ENCODE measurements at regions not wholly inside any gene's neighbourhood (a gene's known extent, or its start where the extent isn't known, plus 50 kb on each side); places are given as distances from the start of the nearest gene placed in this dataset.

GRCh38 chr5:166767858-166768257 is 1523.6 kb upstream of the WWC1 start:
- TF ChIP-seq POLR2A (IDR thresholded peaks at IDR 0.05), result no peak
- TF ChIP-seq, protein P1, sequence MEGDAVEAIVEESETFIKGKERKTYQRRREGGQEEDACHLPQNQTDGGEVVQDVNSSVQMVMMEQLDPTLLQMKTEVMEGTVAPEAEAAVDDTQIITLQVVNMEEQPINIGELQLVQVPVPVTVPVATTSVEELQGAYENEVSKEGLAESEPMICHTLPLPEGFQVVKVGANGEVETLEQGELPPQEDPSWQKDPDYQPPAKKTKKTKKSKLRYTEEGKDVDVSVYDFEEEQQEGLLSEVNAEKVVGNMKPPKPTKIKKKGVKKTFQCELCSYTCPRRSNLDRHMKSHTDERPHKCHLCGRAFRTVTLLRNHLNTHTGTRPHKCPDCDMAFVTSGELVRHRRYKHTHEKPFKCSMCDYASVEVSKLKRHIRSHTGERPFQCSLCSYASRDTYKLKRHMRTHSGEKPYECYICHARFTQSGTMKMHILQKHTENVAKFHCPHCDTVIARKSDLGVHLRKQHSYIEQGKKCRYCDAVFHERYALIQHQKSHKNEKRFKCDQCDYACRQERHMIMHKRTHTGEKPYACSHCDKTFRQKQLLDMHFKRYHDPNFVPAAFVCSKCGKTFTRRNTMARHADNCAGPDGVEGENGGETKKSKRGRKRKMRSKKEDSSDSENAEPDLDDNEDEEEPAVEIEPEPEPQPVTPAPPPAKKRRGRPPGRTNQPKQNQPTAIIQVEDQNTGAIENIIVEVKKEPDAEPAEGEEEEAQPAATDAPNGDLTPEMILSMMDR (IDR thresholded peaks at IDR 0.05), result no peak
- intact Hi-C loops (cut with DNase I), result no loop called here
- DNase-seq, result no peak

DNA sequence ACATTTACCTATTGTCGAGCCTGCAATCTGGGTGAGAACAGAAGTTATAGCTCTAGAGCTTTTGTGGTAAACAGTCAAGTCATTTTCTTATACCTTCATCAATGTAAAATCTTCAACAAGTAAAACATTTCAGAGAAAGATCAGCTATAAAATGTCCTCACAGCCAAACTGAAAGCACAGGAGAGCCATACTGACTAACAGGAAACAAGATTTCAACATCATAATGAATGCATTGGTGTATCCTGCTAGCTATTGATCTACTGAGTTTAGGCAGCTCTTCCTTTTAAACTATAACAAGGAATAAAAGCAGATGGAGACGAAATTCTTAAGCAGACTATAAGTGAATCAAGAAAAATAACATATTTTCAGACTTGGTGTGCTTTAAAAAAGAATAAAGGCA is 1522.9 kb upstream of the WWC1 start:
- 61 to 69% methylated on average over 2 of the region's 2 CpGs for WGBS, 2 donors
- no peak overlapping the region for H3K27ac ChIP-seq
- intact Hi-C loops (cut with DNase I), result no loop called here
- TF ChIP-seq POLR2A (IDR thresholded peaks at IDR 0.05), result no peak
- TF ChIP-seq, protein P1 (IDR thresholded peaks at IDR 0.05), result no peak
- DNase-seq, result no peak
- no peaks in the 10 kb centered on the region for H3K9me3 ChIP-seq
- no peaks in the 10 kb centered on the region for H3K27me3 ChIP-seq
- no peaks in the 10 kb centered on the region for H3K4me1 ChIP-seq
- no peak overlapping the region for H3K4me3 ChIP-seq (replicated peaks in 1 of 3)
- no peaks in the 10 kb centered on the region for H3K36me3 ChIP-seq

More at GRCh38 chr5:166767858-166768257, 1523.6 kb upstream of the WWC1 start:
- Histone ChIP-seq H3K36me3 (no peaks in the 10 kb centered on the region), H3K27me3 (no peaks in the 10 kb centered on the region), H3K4me3 (replicated peaks in 1 of 3) (no peak overlapping the region), H3K4me1 (no peaks in the 10 kb centered on the region), H3K27ac (no peak overlapping the region), H3K9me3 (no peaks in the 10 kb centered on the region)
- WGBS, 2 donors, result 91 to 92% methylated on average over 5 of the region's 5 CpGs

DNA sequence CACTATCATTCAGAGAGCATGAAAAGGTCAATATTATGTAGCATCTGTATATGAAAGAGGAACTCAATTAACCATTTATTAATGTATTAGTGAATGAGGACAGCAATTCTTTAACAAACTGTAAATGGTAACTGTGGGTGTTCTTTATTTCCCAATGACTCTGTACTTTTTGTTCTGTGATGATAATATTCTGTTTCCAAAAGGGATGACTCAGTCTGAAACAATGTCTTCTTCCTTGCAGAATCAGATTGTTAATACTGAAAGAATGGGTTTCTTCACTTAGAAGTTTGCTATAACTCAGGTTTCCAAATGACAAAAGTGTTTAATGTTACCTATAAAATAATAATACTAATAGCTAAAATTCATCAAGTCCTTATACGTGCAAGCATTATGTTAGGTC is 1518.7 kb upstream of the WWC1 start:
- no peaks in the 10 kb centered on the region for H3K27me3 ChIP-seq
- H3K9me3 ChIP-seq, result no peaks in the 10 kb centered on the region
- H3K36me3 ChIP-seq, result no peaks in the 10 kb centered on the region
- TF ChIP-seq, protein P1 (IDR thresholded peaks at IDR 0.05), result no peak
- TF ChIP-seq POLR2A (IDR thresholded peaks at IDR 0.05), result no peak
- intact Hi-C loops (cut with DNase I), result no loop called here
- no peaks in the 10 kb centered on the region for H3K4me1 ChIP-seq
- 0 to 55% methylated on average over 1 of the region's 1 CpG for WGBS, 2 donors
- no peak overlapping the region for H3K27ac ChIP-seq
- no peak for DNase-seq
- H3K4me3 ChIP-seq (replicated peaks in 1 of 3), result no peak overlapping the region

GRCh38 chr5:166781737-166782136 is 1509.7 kb upstream of the WWC1 start:
- Histone ChIP-seq H3K36me3 (no peaks in the 10 kb centered on the region), H3K27ac (no peak overlapping the region), H3K27me3 (no peaks in the 10 kb centered on the region), H3K9me3 (no peaks in the 10 kb centered on the region), H3K4me1 (no peaks in the 10 kb centered on the region), H3K4me3 (replicated peaks in 1 of 3) (no peak overlapping the region)
- intact Hi-C loops (cut with DNase I), result no loop called here
- TF ChIP-seq, protein P1 (IDR thresholded peaks at IDR 0.05), result no peak
- TF ChIP-seq POLR2A (IDR thresholded peaks at IDR 0.05), result no peak
- DNase-seq, result no peak
- 20 to 21% methylated on average over 4 of the region's 4 CpGs for WGBS, 2 donors

DNA sequence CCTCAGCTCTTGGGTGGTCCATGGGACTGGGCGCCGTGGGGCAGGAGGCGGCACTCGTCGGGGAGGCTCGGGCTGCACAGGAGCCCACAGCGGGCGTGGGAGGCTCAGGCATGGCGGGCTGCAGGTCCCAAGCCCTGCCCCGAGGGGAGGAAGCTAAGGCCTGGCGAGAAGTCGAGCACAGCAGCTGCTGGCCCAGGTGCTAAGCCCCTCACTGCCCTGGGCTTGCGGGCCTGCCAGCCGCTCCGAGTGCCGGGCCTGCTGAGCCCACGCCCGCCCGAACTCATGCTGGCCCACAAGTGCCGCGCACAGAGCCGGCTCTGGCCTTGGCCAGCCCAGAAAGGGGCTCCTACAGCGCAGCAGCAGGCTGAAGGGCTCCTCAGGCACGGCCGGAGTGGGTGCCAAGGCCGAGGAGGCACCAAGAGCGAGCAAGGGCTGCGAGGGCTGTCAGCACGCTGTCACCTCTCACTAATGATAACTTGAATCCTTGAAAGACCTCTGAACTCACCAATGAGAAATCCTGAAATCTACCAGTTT is 1506.8 kb upstream of the WWC1 start:
- Histone ChIP-seq H3K27ac (no peak overlapping the region), H3K4me3 (replicated peaks in 1 of 3) (no peak overlapping the region), H3K4me1 (no peaks in the 10 kb centered on the region), H3K36me3 (no peaks in the 10 kb centered on the region), H3K9me3 (no peaks in the 10 kb centered on the region), H3K27me3 (no peaks in the 10 kb centered on the region)
- intact Hi-C loops (cut with DNase I), result no loop called here
- no peak for TF ChIP-seq POLR2A (IDR thresholded peaks at IDR 0.05)
- TF ChIP-seq, protein P1 (IDR thresholded peaks at IDR 0.05), result no peak
- DNase-seq, result no peak
- 96 to 100% methylated on average over 5 to 18 of the region's 29 CpGs for WGBS, 2 donors

Measured in thyroid gland (tissue), 4 donors.